Hepatocyte (in vitro differentiated cells): ENCODE measurements at regions not wholly inside any gene's neighbourhood (a gene's known extent, or its start where the extent isn't known, plus 50 kb on each side); places are given as distances from the start of the nearest gene placed in this dataset.

ENCODE experiments used
- DNase-seq: peaks from one replicate; pipeline ENCODE4 v3.0.0-alpha.2; 2016; ENCODE audit warnings: low spot score
- H2AFZ ChIP-seq: fragments of 200-600 bp; sonication (generic); 2 replicates; pipeline ENCODE4 v1.6.0; 2016; ENCODE audit warnings: antibody characterized with exemption, mild to moderate bottlenecking
- H3K27ac ChIP-seq: fragments of 200-600 bp; sonication (generic); 2 replicates; pipeline ENCODE4 v1.5.1; 2016; ENCODE audit warnings: mild to moderate bottlenecking
- H3K27me3 ChIP-seq: fragments of 200-600 bp; sonication (generic); 2 replicates; pipeline ENCODE4 v1.6.1; 2016
- H3K36me3 ChIP-seq: fragments of 200-600 bp; sonication (generic); replicated peaks from 2 replicates; pipeline ENCODE4 v1.5.1; 2016; ENCODE audit warnings: low read depth; ENCODE audit not compliant: insufficient read depth
- H3K4me1 ChIP-seq: fragments of 200-600 bp; sonication (generic); 2 replicates; pipeline ENCODE4 v1.5.1; 2016; ENCODE audit warnings: mild to moderate bottlenecking, moderate library complexity; ENCODE audit not compliant: insufficient read depth
- H3K4me2 ChIP-seq: fragments of 200-600 bp; sonication (generic); 2 replicates; pipeline ENCODE4 v1.6.0; 2016
- H3K4me3 ChIP-seq: fragments of 200-600 bp; sonication (generic); 2 replicates; pipeline ENCODE4 v1.5.1; 2016; ENCODE audit warnings: mild to moderate bottlenecking
- H3K79me2 ChIP-seq: fragments of 200-600 bp; sonication (generic); 2 replicates; pipeline ENCODE4 v1.6.0; 2017; ENCODE audit warnings: mild to moderate bottlenecking
- H3K9me2 ChIP-seq: fragments of 200-600 bp; sonication (generic); replicated peaks from 2 replicates; pipeline ENCODE4 v1.6.0; 2017; ENCODE audit warnings: mild to moderate bottlenecking; ENCODE audit not compliant: insufficient read depth
- H3K9me3 ChIP-seq: fragments of 200-600 bp; sonication (generic); 2 replicates; pipeline ENCODE4 v1.5.1; 2016; ENCODE audit warnings: low read depth, mild to moderate bottlenecking
- H4K20me1 ChIP-seq: fragments of 200-600 bp; sonication (generic); 2 replicates; pipeline ENCODE4 v1.6.0; 2016; ENCODE audit warnings: mild to moderate bottlenecking; ENCODE audit not compliant: insufficient read depth, poor library complexity, severe bottlenecking
- CTCF ChIP-seq: fragments of 200-600 bp; sonication (generic); IDR thresholded peaks from 2 replicates; pipeline ENCODE4 v1.5.1; 2016; ENCODE audit warnings: antibody characterized with exemption, mild to moderate bottlenecking; ENCODE audit not compliant: poor library complexity
- EZH2 ChIP-seq: fragments of 200-600 bp; sonication (generic); IDR thresholded peaks from 2 replicates; pipeline ENCODE4 v1.6.1; 2016; ENCODE audit warnings: antibody characterized with exemption, mild to moderate bottlenecking, borderline replicate concordance
- EZH2phosphoT487 ChIP-seq: fragments of 200-600 bp; sonication (generic); IDR thresholded peaks from one replicate; pipeline ENCODE4 v1.6.1; 2018; ENCODE audit warnings: antibody characterized with exemption, mild to moderate bottlenecking, low read depth, moderate library complexity; ENCODE audit not compliant: unreplicated experiment, severe bottlenecking
- WGBS: methylation state at CpG from one replicate; pipeline ENCODE4 v1.1.6; 2016; ENCODE audit warnings: low lambda C conversion rate; ENCODE audit errors: missing lambda C conversion rate; 5-methylcytosine and 5-hydroxymethylcytosine counted together

- H4K20me1 ChIP-seq = no peaks in the 10 kb centered on the region
- 75% methylated on average over 7 of the region's 7 CpGs for WGBS
- H3K27ac ChIP-seq = no peak overlapping the region
- peaks cover 21% of the 10 kb centered on the region for H3K4me1 ChIP-seq
- no peak overlapping the region for H2AFZ ChIP-seq
- H3K9me3 ChIP-seq = no peaks in the 10 kb centered on the region
- H3K36me3 ChIP-seq = no peaks in the 10 kb centered on the region
- TF ChIP-seq EZH2 = no peak
- no peak for TF ChIP-seq CTCF
- no peak for TF ChIP-seq EZH2phosphoT487
- H3K4me2 ChIP-seq = no peak overlapping the region
- no peak overlapping the region for H3K4me3 ChIP-seq
- DNase-seq = no peak
- no peaks in the 10 kb centered on the region for H3K27me3 ChIP-seq
- no peaks in the 10 kb centered on the region for H3K79me2 ChIP-seq
- no peaks in the 10 kb centered on the region for H3K9me2 ChIP-seq
These were observed 164.1 kb downstream of the EFNB1 start for GRCh38 chrX:68992821-68993397.

GRCh38 chrX:68991691-68992345 lies 163.0 kb downstream of the EFNB1 start:
- Histone ChIP-seq H3K27ac (no peak overlapping the region), H2AFZ (no peak overlapping the region), H3K4me3 (no peak overlapping the region), H3K27me3 (no peaks in the 10 kb centered on the region), H3K4me2 (no peak overlapping the region), H3K36me3 (no peaks in the 10 kb centered on the region), H3K79me2 (no peaks in the 10 kb centered on the region), H3K9me3 (no peaks in the 10 kb centered on the region), H3K9me2 (no peaks in the 10 kb centered on the region), H3K4me1 (peaks cover 21% of the 10 kb centered on the region), H4K20me1 (no peaks in the 10 kb centered on the region)
- 71% methylated on average over 3 of the region's 3 CpGs for WGBS
- DNase-seq = no peak
- no peak for TF ChIP-seq EZH2phosphoT487

GRCh38 chrX:68990948-68991347 lies 162.1 kb downstream of the EFNB1 start:
- Histone ChIP-seq H3K4me3 (no peak overlapping the region), H3K36me3 (no peaks in the 10 kb centered on the region), H3K9me3 (no peaks in the 10 kb centered on the region), H3K9me2 (no peaks in the 10 kb centered on the region), H3K4me1 (peaks cover 14% of the 10 kb centered on the region), H3K4me2 (no peak overlapping the region), H3K27me3 (no peaks in the 10 kb centered on the region), H3K79me2 (no peaks in the 10 kb centered on the region), H4K20me1 (no peaks in the 10 kb centered on the region), H3K27ac (no peak overlapping the region), H2AFZ (no peak overlapping the region)
- DNase-seq = no peak
- no CpG with 5 or more reads among the region's 1 CpG for WGBS
- no peak for TF ChIP-seq EZH2phosphoT487
- no peak for TF ChIP-seq EZH2
- no peak for TF ChIP-seq CTCF

GRCh38 chrX:68989865-68990606 lies 161.2 kb downstream of the EFNB1 start:
- DNase-seq = peak; percentile 48
- Histone ChIP-seq H3K27ac (peak overlapping the region; percentile 58), H3K4me2 (no peak overlapping the region)

More at GRCh38 chrX:68989865-68990606, 161.2 kb downstream of the EFNB1 start:
- 56% methylated on average over 15 of the region's 17 CpGs for WGBS
- peaks cover 8% of the 10 kb centered on the region for H3K4me1 ChIP-seq
- H3K27me3 ChIP-seq = no peaks in the 10 kb centered on the region
- no peaks in the 10 kb centered on the region for H3K9me2 ChIP-seq
- no peak overlapping the region for H2AFZ ChIP-seq
- H3K79me2 ChIP-seq = no peaks in the 10 kb centered on the region
- TF ChIP-seq EZH2phosphoT487 (no peak), CTCF (no peak), EZH2 (no peak)
- H3K36me3 ChIP-seq = no peaks in the 10 kb centered on the region
- H4K20me1 ChIP-seq = no peaks in the 10 kb centered on the region
- H3K4me3 ChIP-seq = no peak overlapping the region
- no peaks in the 10 kb centered on the region for H3K9me3 ChIP-seq
